A549 (cell line): ENCODE measurements at regions not wholly inside any gene's neighbourhood (a gene's known extent, or its start where the extent isn't known, plus 50 kb on each side); places are given as distances from the start of the nearest gene placed in this dataset.

ENCODE experiments used
- CHD2 ChIP-seq: fragments of 150-350 bp; IDR thresholded peaks from 2 replicates; pipeline ENCODE4 v1.6.1; 2014; ENCODE audit warnings: low read length; ENCODE audit not compliant: partially characterized antibody
- CTCF ChIP-seq: fragments of >200 bp; sonication (Bioruptor Twin); formaldehyde crosslinking; IDR thresholded peaks from 3 replicates; pipeline ENCODE4 v1.5.1; 2016
- POLR2A ChIP-seq: IDR thresholded peaks from 2 replicates; pipeline ENCODE4 v1.6.1; 2012; ENCODE audit warnings: mild to moderate bottlenecking, low read length

GRCh38 chr4:137740141-137740540 is 207.8 kb upstream of the PCDH18 start:
- TF ChIP-seq CTCF (no peak), POLR2A (no peak), CHD2 (no peak)
